GM18519 (cell line): ENCODE measurements at regions not wholly inside any gene's neighbourhood (a gene's known extent, or its start where the extent isn't known, plus 50 kb on each side); places are given as distances from the start of the nearest gene placed in this dataset.
"Not testable (repeated sequence)": the region's sequence is repeated elsewhere in the genome, so short reads cannot be mapped to it uniquely, and the experiment has no call there.

Experiments used
- ATAC-seq: cut with Tn5 transposase; IDR thresholded peaks from one replicate; pipeline ENCODE4 v1.9.1; 2021; ENCODE audit warnings: mild to moderate bottlenecking, moderate library complexity; ENCODE audit not compliant: unreplicated experiment, low FRiP score

GRCh38 chr7:96562458-96562857 lies 147.2 kb downstream of the SEM1 start:
- ATAC-seq: no peak

- no peak for ATAC-seq
Measured at GRCh38 chr7:96561892-96562291, 147.8 kb downstream of the SEM1 start.

- ATAC-seq: no peak
Measured at GRCh38 chr7:96558530-96558929, 151.1 kb downstream of the SEM1 start.

DNA sequence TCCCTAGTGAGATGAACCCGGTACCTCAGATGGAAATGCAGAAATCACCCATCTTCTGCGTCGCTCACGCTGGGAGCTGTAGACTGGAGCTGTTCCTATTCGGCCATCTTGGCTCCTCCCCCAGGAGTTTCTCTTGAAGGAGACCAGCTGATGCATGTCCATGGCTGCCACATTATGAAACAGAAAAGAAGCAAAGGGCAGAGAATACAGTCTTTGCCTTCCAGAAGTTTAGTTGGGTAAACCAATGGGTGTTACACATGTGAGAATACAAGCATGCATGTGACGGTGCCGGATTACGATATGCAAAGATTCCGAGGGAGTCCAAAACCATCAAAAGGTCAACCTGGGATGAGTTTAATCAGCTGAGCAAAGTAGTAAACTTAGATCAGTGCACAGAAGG lies 151.6 kb downstream of the SEM1 start:
- ATAC-seq: no peak

DNA sequence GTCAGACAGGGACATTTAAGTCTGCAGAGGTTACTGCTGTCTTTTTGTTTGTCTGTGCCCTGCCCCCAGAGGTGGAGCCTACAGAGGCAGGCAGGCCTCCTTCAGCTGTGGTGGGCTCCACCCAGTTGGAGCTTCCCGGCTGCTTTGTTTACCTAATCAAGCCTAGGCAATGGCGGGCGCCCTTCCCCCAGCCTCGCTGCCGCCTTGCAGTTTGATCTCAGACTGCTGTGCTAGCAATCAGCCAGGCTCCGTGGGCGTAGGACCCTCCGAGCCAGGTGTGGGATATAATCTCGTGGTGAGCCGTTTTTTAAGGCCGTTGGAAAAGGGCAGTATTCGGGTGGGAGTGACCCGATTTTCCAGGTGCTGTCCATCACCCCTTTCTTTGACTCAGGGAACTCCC lies 152.0 kb downstream of the SEM1 start:
- ATAC-seq: not testable (repeated sequence)

DNA sequence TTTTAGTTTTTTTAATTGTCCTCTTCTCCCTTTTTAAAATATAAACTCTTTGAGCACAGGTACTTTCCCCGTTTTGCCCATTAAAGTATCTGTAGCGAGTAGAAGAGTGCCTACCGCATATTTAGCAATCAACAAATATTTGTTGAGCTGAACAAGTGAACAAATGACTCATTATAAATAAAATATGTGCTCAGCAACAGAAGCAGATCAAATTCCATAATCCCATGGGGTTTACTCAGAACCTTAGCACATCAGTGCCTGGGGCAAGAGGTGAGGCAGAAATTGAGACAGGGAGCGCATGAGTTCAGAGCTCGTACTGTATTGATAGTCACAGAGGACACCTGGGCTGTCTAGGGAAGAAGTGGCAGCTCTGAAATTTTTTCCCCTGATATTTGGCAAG lies 161.0 kb downstream of the SEM1 start:
- ATAC-seq: no peak

GRCh38 chr7:96547371-96547811 lies 162.3 kb downstream of the SEM1 start:
- ATAC-seq: no peak

DNA sequence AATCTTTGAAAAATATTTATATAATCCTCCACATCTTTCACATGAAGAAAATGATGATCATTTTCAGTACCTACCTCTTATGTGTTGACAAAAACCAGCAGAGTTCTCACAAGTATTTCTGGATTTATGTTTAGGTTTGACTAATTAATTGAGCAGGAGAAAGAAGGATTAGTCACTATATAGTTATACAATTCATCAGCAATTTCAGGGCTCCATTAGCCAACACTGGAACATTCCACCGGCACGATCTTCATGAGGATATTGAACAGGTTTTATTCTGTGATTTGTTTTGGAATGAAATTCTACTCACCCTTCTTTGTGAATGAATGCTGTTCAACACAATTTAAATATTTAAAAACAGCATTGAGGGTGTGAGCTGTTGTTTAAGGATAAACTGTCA lies 163.2 kb downstream of the SEM1 start:
- no peak for ATAC-seq

GRCh38 chr7:96539471-96539870 lies 170.2 kb downstream of the SEM1 start:
- no peak for ATAC-seq

DNA sequence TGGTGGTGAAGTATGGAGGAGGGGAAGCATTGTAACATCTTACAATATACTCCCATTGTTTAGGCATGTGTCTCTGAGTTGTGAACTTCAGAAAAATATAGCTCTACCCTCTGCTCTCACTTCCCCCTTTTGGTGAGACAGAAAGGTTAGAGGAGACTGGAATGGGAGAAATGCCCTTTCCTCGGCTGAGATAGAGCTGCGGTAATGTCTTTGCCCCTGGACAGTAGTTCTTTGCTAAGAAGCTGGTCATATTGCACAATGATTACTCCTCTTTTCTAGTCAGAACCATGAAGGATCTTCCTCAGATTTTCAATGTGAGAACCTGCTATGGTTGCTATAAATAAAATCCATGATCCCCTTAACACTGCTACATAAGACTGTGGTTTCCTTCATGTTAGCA lies 171.0 kb downstream of the SEM1 start:
- ATAC-seq: no peak

- ATAC-seq: no peak
Measured at GRCh38 chr7:96534221-96534620, 175.4 kb downstream of the SEM1 start.

DNA sequence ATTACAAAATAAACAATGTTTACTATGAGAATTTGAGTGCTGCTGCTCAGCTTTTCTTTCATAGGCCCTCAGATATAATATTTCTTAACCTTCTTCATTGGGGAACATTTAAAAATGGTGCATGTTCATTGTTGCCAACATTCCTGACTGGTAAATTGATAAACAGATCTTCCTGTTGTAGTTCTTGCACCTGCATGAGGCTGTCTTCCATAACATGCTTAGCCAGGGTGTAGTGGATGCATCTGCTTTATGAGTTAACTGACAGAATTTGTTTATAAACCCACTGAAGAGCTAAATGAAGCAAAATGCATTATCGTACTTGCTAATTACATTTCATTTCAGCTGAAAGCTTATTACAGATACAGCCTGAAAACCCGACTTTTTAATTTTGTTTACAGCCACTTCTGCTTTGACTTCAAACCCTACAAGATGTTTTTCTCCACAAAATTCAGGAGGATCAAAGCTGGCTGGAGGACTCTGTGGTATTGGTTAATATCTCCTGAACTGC lies 177.2 kb downstream of the SEM1 start:
- no peak for ATAC-seq

DNA sequence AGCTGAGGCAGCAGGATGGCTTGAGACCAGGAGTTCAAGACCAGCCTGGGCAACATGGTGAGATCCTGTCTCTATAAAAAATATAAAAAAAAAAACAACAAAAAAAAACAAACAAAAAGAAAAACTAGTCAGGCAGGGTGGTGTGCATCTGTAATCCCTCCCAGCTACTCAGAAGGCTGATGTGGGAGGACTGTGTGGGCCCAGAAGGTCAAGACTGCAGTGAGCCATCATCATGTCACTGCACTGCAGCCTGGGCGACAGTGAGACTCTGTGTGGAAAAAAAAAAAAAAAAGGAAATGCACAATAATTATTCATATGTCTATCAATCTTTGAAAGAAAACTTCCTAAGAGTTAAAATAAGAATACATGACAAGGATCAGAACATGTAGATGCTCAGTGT lies 178.3 kb downstream of the SEM1 start:
- ATAC-seq: no peak

DNA sequence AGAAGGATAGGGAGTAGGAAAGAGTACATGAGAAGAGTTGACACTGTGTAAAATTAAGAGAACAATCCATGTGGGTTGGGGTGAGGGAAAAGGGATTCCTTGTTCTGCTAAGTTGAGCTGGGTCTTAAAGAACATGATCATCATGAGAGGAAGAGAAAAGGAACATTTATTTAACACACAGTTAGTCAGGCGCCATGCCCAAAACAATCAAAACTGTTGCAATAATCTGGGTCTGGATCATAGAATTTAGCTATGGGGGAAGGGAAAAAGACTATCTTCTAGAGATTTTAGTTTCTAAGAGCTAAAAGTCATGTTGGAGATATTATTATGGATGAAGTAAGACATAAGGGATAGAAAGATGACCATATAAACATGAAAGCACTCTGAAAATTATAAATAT lies 178.9 kb downstream of the SEM1 start:
- ATAC-seq: no peak

DNA sequence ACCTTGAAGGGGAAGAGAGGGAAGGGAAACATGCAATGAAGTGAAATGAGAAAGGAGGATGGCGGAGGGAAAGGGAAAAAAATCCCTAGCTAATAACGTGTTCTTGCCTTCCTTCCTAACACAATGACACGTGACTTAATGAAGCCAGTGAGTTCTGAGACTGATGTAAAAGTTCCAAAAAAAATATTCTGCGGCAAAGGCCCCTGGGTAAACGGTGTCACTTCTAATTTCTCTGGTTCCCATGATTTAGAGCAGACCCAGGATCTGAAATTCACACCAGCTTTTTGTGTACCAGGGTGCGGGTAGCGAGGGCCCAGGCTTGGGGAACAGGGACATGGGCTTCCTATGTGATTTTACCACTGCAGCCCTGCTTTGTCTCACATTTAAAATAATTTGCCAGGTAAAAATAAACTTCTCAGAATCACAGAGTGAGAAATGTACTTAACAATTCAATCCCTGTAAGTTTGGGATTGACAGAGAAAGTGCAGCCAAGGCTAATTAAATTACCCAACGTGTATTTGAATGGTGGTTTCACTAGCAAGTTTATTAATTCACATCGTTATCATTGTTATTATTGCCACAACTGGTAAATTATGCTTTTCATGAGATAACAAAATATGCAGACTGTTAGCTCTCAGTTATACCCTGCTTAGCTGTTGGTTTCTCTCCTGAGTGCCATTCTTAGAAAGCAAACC lies 182.4 kb downstream of the SEM1 start:
- ATAC-seq: no peak

DNA sequence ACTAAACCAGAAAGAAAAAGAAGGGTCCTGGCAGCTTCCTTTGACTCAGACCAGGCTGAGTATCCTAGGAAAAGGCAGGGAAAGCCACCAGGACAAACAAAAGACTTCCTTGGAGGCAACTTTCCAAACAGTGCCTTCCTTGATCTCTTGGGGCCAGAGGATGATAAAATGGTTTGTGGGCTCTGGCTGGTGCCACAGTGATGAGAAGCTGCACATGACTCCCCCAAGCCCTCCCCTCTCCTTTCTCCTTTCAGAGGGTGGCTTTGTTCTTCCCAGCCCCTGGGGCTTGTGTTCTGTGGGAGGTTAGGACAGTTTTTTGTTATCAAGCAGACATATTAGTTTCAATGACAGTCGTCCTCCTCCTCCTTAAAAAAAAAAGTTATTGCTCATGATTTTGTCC lies 183.2 kb downstream of the SEM1 start:
- ATAC-seq: no peak

DNA sequence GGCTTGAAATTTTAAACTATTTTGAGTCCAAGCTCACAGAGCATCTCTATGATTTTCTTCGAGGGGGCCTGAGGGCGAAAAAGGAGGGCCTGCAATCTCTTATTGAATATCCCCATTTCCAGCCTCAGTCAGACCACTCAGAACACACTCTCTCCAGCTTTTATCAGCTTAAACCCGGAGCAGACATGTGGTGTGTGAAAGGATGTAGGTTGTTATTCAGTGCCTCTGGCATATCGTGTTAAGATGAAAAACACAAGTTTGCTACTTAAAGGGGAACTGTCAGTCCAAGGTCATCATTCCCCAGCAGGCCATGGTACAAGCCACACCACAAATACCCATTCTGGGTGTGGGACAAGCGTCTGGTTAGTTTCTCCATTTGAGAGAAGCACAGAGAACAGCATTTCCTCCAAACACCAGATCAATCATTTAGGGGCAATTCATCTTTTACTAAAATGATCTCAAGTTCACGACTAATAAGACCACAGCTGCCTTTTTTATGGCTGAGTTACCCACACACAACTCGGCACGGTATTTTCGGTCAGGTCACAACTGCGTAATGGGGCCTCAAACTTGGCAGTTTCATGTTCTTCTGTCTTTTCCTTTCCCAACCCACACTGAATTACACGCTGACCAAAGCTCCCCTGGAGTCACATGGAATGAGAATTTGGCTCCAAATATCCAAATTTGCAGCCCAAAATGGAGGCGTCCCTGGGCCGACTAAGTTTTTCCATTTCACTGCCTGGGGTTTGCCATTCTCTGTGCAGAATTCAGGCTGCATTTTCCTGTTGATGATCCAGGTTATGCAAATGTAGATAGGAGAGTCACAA lies 188.4 kb downstream of the SEM1 start:
- ATAC-seq: no peak

GRCh38 chr7:96508371-96508770 lies 186.5 kb upstream of the SLC25A13 start:
- ATAC-seq: no peak

GRCh38 chr7:96503597-96503996 lies 181.7 kb upstream of the SLC25A13 start:
- no peak for ATAC-seq

- ATAC-seq: no peak
Measured at GRCh38 chr7:96501318-96501717, 179.4 kb upstream of the SLC25A13 start.

- no peak for ATAC-seq
Measured at GRCh38 chr7:96499532-96499931, 177.6 kb upstream of the SLC25A13 start.

DNA sequence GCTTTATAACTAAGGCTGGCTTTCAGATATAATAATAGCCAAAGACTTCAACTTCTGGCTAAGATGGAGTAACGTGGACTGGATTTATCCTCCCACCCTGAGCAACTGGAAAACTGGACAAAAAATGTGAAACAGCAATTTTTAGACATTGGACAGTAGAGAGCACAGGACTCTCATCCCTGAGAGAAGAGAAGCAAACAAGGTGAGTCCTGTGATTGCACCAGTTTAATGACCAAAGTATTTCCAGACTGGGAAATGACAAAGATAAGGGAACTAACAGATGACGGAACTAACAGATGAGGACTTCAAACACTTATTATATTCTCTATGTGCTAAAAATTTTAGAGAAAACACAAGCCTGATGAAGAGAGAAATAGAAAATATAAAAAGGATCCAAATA lies 175.7 kb upstream of the SLC25A13 start:
- no peak for ATAC-seq
